ENCODE measurements at regions not wholly inside any gene's neighbourhood (a gene's known extent, or its start where the extent isn't known, plus 50 kb on each side); places are given as distances from the start of the nearest gene placed in this dataset.

GRCh38 chr22:27443306-27443705 lies 358.2 kb downstream of the MN1 start:
- DNase-seq (ENCODE audit: low spot score) (no peak), ATAC-seq (ENCODE audit: low FRiP score) (no peak)
- TF ChIP-seq CTCF (IDR thresholded peaks at IDR 0.05) = no peak

- DNase-seq (ENCODE audit: low spot score) (no peak), ATAC-seq (ENCODE audit: low FRiP score) (no peak)
- no peak for TF ChIP-seq CTCF (IDR thresholded peaks at IDR 0.05)
Measured at GRCh38 chr22:27445881-27446280, 355.7 kb downstream of the MN1 start.

- no peak for ATAC-seq (ENCODE audit: low FRiP score)
- no peak for DNase-seq (ENCODE audit: low spot score)
- TF ChIP-seq CTCF (IDR thresholded peaks at IDR 0.05) = no peak
Measured at GRCh38 chr22:27447289-27447688, 354.3 kb downstream of the MN1 start.

GRCh38 chr22:27450448-27450847 lies 351.1 kb downstream of the MN1 start:
- TF ChIP-seq CTCF (IDR thresholded peaks at IDR 0.05) = no peak
- DNase-seq (ENCODE audit: low spot score) (no peak), ATAC-seq (ENCODE audit: low FRiP score) (no peak)

- TF ChIP-seq CTCF (IDR thresholded peaks at IDR 0.05) = no peak
- DNase-seq (ENCODE audit: low spot score) (no peak), ATAC-seq (ENCODE audit: low FRiP score) (no peak)
Measured at GRCh38 chr22:27452245-27452644, 349.3 kb downstream of the MN1 start.

GRCh38 chr22:27452922-27453321 lies 348.6 kb downstream of the MN1 start:
- no peak for TF ChIP-seq CTCF (IDR thresholded peaks at IDR 0.05)
- ATAC-seq (ENCODE audit: low FRiP score) (no peak), DNase-seq (ENCODE audit: low spot score) (no peak)

GRCh38 chr22:27453725-27454124 lies 347.8 kb downstream of the MN1 start:
- no peak for ATAC-seq (ENCODE audit: low FRiP score)
- no peak for TF ChIP-seq CTCF (IDR thresholded peaks at IDR 0.05)
- DNase-seq (ENCODE audit: low spot score) = no peak
